ENCODE measurements at regions not wholly inside any gene's neighbourhood (a gene's known extent, or its start where the extent isn't known, plus 50 kb on each side); places are given as distances from the start of the nearest gene placed in this dataset.

DNA sequence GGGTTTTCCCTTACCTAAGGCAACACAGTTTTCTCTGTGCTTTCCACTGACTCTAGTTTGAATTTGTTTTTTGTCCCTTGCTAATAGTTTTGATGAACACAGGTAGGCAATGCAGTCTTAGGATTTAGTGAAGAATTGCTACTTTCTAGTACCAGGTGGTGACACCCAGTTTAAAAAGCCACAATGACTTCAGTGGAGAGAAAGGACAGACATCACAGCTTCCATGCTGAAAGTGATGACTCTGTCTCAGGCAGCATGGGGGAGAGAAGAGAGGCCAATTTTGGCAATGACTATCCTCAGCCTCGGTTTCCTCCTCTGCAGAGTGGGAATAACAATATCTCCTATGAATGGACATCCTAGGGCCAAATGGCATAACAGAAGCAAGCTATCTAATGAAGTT lies 118.8 kb downstream of the AXIN2 start:
- no peak overlapping the region for H3K4me2 ChIP-seq (ENCODE audit: insufficient read depth, low read length)
- H3K9ac ChIP-seq (ENCODE audit: insufficient read depth in 1 of 2, low read depth in 2 of 2, low read length in 2 of 2): no peak overlapping the region
- H3K27me3 ChIP-seq (ENCODE audit: control insufficient read depth in 2 of 2, insufficient read depth in 2 of 2, low read length in 2 of 2): peaks cover 4 to 18% of the 10 kb centered on the region in 2 experiments; a peak in 3 of 5 replicates
- H3K36me3 ChIP-seq (ENCODE audit: control insufficient read depth, insufficient read depth, low read length): no peaks in the 10 kb centered on the region
- H3K4me3 ChIP-seq: no peak overlapping the region
- H3K9me1 ChIP-seq (ENCODE audit: control insufficient read depth, insufficient read depth, low read length): no peaks in the 10 kb centered on the region
- DNase-seq (ENCODE audit: extremely low read depth in 1 of 4, low spot score in 3 of 4) (no peak), FAIRE-seq (no peak), ATAC-seq (no peak)
- no peaks in the 10 kb centered on the region for H3K79me2 ChIP-seq (ENCODE audit: control insufficient read depth, insufficient read depth, low read length)
- 0% methylated on average over 1 of the region's 1 CpG for WGBS (ENCODE audit: insufficient coverage, low coverage, missing lambda C conversion rate)
- in situ Hi-C loops (cut with MboI) (no loop called here), intact Hi-C loops (cut with micrococcal nuclease) (no loop called here)
- BruUV-seq (replicated peaks): no TSS peak
- ChIA-PET CTCF (ENCODE audit: low intra/inter-chr PET ratio) (no interaction called here), POLR2A (interaction anchor here (1.3 kb wide), 1 partner anchor 10 kb away, joined by 4 read pairs; no protein-coding TSS in a partner anchor)
- H2AFZ ChIP-seq (ENCODE audit: low read depth, low read length): no peak overlapping the region
- no peak overlapping the region for H3K27ac ChIP-seq (ENCODE audit: extremely low read depth, low read depth, low read length)
- H4K20me1 ChIP-seq (replicated peaks; ENCODE audit: control insufficient read depth, insufficient read depth, low read length): no peaks in the 10 kb centered on the region
- no peaks in the 10 kb centered on the region for H3K4me1 ChIP-seq (replicated peaks in 1 of 2; ENCODE audit: control insufficient read depth in 2 of 2, insufficient read depth in 2 of 2, low read length in 2 of 2)
- no peaks in the 10 kb centered on the region for H3K9me3 ChIP-seq (replicated peaks; ENCODE audit: control insufficient read depth, insufficient read depth, low read depth, low read length)
- TF ChIP-seq E2F8 (IDR thresholded peaks at IDR 0.05; ENCODE audit: low read depth, partially characterized antibody): no peak
- no peak for TF ChIP-seq TEAD1 (CRISPR knock-in tag; IDR thresholded peaks at IDR 0.05)
- no peak for TF ChIP-seq NFATC3 (IDR thresholded peaks at IDR 0.05)
- no peak for TF ChIP-seq MGA (IDR thresholded peaks at IDR 0.05)
- TF ChIP-seq KLF6 (CRISPR knock-in tag; IDR thresholded peaks at IDR 0.05; ENCODE audit: borderline replicate concordance): no peak
- TF ChIP-seq SIN3B (IDR thresholded peaks at IDR 0.05; ENCODE audit: low read depth): no peak
- TF ChIP-seq GABPA (tag; conservative IDR thresholded peaks at IDR 0.05; ENCODE audit: low read depth): no peak
- TF ChIP-seq HMBOX1 (IDR thresholded peaks at IDR 0.05): no peak
